GM12892 (cell line): ENCODE measurements at regions not wholly inside any gene's neighbourhood (a gene's known extent, or its start where the extent isn't known, plus 50 kb on each side); places are given as distances from the start of the nearest gene placed in this dataset.
"Not testable (repeated sequence)": the region's sequence is repeated elsewhere in the genome, so short reads cannot be mapped to it uniquely, and the experiment has no call there.

Source experiments
- DNase-seq: peaks from one replicate; pipeline ENCODE4 v3.0.0; 2011; ENCODE audit not compliant: insufficient read length
- FAIRE-seq: peaks from 2 replicates; lab custom pipeline; 2011; peaks lifted over from hg19 to GRCh38; lab: Jason Lieb, UNC
- POLR2A ChIP-seq: IDR thresholded peaks from 2 replicates; pipeline ENCODE4 v1.6.1; 2011; ENCODE audit warnings: low read depth, low read length, control low read depth
- POLR2AphosphoS5 ChIP-seq: IDR thresholded peaks from 2 replicates; pipeline ENCODE4 v1.6.1; 2011; ENCODE audit warnings: low read depth, low read length, control low read depth
- TAF1 ChIP-seq: IDR thresholded peaks from 2 replicates; pipeline ENCODE4 v1.6.1; 2011; ENCODE audit warnings: low read depth, mild to moderate bottlenecking, control low read depth, low read length, borderline replicate concordance

DNA sequence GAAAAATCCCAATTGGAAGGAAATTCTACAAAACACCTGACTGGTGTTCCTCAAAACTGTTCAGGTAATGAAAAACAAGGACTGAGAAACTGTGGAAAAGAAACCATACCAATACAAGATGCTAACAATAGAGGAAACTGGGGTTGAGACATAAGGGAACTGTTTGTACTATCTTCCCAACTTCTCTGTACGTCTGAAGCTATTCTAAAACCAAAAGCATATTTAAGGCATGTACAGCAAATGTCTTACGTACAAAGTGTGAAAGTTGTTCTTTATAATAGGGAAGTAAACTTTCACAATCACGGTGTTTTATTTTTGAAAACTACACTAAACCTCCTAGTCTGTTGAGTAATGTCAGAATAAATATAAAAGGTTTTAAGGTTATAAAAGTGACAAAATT is 776.1 kb upstream of the RAB6C start:
- DNase-seq = no peak
- no peak for FAIRE-seq
- TF ChIP-seq TAF1 (no peak), POLR2AphosphoS5 (no peak), POLR2A (no peak)

DNA sequence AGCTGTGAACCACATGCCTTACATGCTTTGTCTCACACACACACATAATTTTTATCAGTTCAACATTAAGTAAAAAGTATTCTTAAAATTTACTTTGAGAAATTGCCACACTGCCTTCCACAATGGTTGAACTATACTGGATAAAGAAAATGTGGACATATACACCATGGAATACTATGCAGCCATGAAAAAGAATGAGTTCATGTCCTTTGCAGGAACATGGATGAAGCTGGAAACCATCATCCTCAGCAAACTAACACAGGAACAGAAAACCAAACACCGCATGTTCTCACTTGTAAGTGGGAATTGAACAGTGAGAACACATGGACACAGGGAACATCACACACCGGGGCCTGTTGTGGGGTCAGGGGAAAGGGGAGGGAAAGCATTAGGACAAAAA is 774.9 kb upstream of the RAB6C start:
- FAIRE-seq, DNase-seq: not testable (repeated sequence)

DNA sequence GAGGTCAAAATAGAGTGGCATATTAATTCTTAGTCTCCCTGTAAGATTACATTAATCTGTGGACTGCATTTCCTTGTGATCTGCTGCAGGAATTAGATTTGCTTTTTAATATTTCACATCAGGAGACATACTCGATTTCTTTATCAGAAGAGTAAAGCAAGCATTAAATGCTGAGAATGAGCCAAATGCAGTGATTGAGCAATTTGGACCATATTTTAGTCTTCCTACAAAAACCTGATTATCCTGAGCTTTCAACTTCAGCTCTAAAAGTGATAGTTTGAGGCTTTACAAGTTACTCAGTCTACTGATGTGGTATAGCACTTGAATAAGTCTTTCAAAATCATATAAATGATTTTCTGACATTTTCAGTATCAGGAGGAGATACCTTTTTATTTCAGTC is 774.3 kb upstream of the RAB6C start:
- no peak for FAIRE-seq
- no peak for DNase-seq
- TF ChIP-seq POLR2AphosphoS5 (no peak), TAF1 (no peak), POLR2A (no peak)

DNA sequence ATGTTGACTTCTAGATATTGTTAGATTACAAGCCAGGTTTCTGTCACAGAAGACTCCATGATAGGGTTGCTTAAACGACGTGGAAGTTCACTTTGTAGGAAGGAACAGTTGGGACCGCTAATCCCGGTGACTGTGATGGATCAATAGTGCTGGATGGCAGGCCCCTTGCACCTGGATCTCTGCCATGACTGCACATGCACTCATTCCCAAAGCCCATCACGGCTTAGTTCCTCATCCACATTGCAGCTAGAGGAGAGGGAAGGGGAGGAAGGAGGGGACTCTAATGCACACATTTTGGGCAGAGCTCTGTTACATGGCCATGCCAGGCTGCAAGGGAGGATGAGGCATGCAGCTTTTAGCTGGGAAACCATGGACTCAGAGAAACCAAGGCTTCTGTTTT is 773.7 kb upstream of the RAB6C start:
- FAIRE-seq = no peak
- TF ChIP-seq TAF1 (no peak), POLR2A (no peak), POLR2AphosphoS5 (no peak)
- DNase-seq = no peak

DNA sequence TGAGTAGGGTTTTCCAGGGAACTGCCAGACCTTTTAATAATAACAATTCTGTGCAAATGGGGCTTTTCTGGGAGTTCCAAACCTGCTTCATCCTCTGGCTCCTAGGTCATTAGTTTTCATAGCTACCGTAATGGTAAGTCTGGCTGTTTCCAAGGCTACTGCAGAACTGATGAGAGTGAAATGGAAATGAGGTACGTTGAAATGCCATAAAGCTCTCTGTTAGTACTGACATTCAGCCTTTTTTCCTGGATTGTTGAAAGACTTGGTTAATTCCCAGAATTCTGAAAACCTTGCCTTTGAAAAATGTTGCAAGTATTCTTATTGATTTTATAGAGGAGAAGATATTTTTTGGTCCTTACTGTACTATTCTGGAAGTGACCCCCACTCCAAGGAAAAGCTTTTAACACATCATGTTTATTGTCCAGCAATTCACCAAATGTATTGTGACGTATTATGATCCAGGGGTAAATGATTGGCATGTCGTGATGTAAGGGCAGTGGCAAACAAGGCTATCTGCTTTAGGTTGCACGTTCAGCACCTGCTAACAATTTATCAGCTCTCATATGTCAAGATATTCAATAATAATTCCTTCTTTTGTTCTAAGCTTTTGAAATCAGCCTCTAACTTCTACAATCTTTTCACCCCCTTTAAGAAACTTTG is 767.0 kb upstream of the RAB6C start:
- FAIRE-seq = no peak
- no peak for DNase-seq
- TF ChIP-seq POLR2AphosphoS5 = no peak

DNA sequence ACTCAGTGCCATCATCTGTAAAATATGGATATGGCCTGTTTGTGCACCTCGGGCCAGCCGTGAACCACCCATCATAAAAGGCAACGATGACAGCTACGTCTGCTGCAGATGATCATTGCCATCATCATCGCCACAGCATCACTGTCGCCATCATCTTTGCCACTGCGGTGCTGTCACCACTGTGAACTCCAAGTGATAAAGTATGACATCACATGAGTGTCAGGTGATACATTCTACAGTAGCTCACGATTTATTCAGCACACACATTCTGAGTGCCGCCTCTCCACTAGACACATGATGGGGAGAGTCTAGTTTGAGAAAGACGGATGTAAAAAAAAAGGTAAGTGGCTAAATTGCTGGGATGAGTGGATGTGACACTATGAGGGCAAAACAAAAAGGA is 755.4 kb upstream of the RAB6C start:
- DNase-seq = no peak
- FAIRE-seq = no peak
- no peak for TF ChIP-seq TAF1
- no peak for TF ChIP-seq POLR2A
- TF ChIP-seq POLR2AphosphoS5 = no peak

DNA sequence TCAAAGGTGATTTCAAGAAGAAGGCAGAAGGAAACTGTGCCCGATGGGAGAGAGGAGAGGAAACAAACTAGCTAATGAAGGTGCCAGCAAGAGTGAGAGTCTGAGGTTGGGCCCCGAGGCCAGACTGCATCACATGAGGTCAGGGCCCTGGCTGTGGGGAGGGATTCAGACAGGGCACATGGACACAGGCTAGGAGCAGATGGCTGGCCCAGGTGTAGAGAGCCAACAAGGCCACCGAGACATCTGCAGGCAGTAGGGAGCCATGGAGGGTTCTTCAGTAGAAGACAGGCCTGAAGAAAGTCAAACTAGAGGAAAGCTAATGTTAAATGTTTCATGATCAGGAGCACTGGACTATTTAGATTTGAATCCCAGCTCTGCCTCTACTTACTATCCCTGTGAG is 755.0 kb upstream of the RAB6C start:
- no peak for TF ChIP-seq POLR2AphosphoS5
- TF ChIP-seq TAF1 = no peak
- no peak for TF ChIP-seq POLR2A
- no peak for FAIRE-seq
- DNase-seq = no peak

DNA sequence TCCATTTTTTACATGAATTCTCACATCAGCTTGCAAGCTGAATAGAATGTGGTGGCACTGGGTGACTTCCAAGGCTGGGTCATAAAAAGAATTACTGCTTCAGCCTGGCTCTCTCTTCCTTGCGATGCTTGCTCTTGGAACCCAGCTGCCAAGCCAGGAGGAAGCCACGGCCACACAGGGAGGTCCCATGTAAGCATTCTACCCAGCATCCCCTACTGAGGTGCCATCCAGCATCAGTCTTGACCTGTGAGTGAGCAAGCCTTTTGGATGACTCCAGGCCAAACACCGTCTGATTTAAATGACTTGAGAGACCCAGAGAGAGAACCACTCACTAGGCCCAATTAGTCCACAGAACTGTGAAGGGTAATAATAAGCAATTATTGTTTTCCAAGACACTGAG is 750.3 kb upstream of the RAB6C start:
- no peak for FAIRE-seq
- no peak for DNase-seq
- TF ChIP-seq POLR2AphosphoS5 (no peak), TAF1 (no peak), POLR2A (no peak)

DNA sequence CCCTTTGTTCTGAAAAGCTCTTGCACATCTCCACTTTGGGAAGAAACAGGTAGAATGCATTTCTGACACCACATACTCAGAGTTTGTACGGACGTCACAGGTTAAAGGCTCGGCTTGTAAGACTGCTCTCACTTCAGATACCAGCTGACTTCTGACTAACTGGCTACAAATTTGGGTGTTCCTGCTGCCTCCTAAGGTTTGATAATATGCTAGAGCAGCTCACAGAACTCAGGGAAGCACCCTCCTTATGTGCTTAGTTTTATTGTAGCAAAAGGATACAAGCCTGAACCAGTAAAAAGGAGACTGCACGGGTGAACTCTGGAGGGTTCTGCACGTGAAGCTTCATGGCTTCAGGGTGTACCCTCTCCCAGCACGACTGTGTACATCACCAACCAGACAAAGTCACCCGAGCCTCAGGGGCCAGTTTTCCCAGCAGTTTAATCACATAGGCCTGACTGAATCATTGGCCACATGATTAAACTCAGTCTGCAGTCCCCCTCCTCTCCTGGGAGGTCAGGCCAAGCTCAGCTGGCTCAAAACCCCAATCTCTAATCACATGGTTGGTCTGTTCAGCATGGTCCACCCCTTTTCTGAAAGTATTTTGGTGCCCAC is 749.5 kb upstream of the RAB6C start:
- FAIRE-seq = no peak
- no peak for DNase-seq
- no peak for TF ChIP-seq POLR2AphosphoS5
- no peak for TF ChIP-seq POLR2A
- TF ChIP-seq TAF1 = no peak

DNA sequence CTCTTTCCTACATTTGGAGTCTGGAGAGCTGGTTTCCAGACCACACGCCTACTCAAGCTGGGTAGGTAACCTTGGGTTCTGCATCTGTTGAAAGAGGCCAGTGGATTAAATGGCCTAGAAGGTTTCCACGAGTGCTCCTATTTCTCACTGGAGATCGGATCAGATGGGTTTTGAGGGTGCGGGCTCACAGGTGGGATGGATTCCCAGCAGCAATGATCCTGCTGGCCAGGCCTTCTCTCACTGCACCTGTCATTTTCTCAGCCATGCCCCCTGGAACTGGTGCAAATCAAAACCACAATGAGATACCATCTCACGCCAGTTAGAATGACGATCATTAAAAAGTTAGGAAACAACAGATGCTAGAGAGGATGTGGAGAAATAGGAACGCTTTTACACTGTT is 747.5 kb upstream of the RAB6C start:
- TF ChIP-seq POLR2AphosphoS5 (no peak), TAF1 (no peak), POLR2A (no peak)

DNA sequence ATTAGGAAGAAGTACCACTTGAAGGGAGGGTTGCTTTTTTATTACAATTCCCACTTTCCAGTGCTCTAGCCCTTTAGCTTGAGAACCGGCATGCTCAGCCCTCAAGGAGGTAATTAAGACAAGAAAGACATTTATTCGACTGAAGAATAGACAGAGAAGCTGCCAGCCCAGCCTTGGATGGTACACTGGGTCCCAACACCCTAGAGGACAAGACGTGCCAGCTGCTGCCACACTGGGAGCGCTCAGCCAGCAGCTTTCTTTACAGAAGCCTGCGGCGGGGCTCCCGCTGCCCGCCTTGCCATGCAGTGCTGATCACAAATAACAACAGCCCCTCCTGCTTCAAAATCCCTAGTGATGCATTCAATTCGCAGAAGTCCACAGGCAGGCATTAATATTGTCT is 746.3 kb upstream of the RAB6C start:
- FAIRE-seq (no peak), DNase-seq (no peak)
- TF ChIP-seq POLR2A = no peak
- TF ChIP-seq POLR2AphosphoS5 = no peak
- TF ChIP-seq TAF1 = no peak

More for the DNA sequence above, 747.5 kb upstream of the RAB6C start:
- FAIRE-seq (no peak), DNase-seq (no peak)

DNA sequence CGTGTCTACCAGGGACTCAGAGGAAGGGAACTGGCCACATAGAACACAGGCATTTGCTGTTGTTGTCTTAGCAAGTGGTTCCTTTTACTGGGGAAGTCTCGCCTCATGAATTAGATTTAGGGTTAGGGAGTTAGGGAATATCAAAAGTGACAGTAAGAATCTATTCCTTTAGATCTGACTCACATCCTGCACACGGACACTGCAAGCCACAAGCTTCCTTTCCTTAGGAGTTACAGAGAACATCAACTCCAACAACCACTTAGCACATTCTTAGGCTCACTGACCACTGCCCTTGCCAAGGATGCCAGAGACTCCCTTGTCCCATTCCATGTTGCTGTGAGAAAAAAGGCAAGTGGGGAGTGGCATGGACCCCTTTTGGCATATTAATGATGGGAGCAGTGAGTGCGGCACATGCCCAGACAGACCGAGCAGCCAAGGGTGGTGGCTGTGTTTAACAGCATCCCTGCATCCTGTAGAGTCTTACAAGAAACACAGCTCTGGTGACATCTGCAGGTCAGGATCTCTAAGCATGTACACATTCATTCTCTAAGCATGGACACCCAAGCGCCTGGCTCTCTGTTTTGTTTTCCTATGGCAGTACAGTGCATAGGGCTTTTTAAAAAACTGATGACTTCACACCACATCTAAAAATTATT is 745.6 kb upstream of the RAB6C start:
- FAIRE-seq (no peak), DNase-seq (no peak)
- TF ChIP-seq POLR2A (no peak), POLR2AphosphoS5 (no peak), TAF1 (no peak)

DNA sequence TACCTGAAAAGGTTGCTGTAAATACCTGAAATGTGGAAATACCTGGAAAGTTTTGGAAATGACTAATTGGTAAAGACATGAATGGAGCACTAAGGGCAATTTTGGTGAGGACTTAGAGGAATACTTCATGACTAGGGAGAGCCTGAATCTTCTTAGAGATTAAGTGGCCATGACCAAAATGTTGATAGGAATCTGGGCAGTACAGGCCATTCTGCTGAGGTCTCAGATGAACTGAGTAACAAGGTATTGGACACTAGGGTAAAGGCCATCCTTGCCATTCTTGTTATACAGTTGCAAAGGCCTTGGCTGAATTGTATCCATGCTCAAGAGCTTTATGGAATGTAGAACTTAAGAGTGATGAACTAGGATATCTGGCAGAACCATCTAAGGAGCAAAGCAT is 742.9 kb upstream of the RAB6C start:
- TF ChIP-seq POLR2A (no peak), POLR2AphosphoS5 (no peak), TAF1 (no peak)
- DNase-seq = no peak
- no peak for FAIRE-seq
